ENCODE measurements at regions not wholly inside any gene's neighbourhood (a gene's known extent, or its start where the extent isn't known, plus 50 kb on each side); places are given as distances from the start of the nearest gene placed in this dataset.
"Not testable (repeated sequence)": the region's sequence is repeated elsewhere in the genome, so short reads cannot be mapped to it uniquely, and the experiment has no call there.

DNA sequence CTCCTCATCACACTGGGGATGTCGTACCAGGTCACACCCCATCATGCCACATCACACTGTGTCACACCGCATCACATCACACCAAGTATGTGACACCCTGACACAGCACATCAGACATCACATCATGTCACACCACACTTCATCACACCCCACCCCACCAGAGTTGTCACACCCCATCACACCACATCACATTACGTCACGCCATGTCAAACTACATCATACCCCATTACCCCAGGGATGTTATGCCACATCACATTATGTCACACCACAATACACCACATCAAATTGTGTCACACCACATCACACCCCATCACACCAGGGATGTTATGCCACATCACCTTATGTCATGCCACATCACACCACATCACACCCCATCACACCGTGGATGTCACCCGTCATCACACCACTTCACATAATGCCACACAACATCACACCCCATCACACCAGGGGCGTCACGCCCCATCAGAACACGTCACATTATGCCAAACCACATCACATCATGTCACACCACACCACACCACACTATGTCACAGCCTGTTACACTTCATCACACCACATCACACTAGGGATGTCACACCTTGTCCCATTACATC is 133.6 kb downstream of the TMEM121 start:
- DNase-seq (ENCODE audit: low spot score), result no peak

DNA sequence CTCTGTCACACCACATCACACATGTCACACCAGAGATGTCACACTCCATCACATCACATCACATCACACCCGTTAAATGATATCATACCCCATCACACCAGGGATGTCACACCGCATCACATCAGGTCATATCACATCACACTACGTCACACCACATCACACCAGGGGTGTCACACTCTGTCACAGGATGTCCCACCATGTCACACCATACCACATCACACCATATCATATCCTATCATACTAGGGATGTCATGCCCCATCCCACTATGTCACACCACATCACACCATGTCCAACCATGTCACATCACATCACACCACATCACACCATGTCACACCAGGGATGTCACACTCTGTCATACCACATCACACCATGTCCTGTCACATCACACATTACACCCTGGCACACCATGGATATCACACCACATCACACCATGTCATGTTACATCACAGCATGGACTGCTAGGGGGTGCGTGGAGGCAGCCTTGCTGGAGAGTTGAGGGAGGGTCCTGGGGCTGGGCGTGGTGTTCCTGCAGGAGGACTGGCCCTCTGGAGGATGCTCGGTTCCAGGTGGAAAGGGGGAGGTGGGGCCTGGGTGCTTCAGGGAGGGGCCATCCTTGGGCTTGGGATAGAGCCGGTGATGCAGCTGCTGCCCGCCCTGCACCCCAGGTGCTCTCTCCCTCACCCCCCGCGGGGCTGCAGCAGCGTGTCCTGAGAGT is 134.6 kb downstream of the TMEM121 start:
- no peak for DNase-seq (ENCODE audit: low spot score)

DNA sequence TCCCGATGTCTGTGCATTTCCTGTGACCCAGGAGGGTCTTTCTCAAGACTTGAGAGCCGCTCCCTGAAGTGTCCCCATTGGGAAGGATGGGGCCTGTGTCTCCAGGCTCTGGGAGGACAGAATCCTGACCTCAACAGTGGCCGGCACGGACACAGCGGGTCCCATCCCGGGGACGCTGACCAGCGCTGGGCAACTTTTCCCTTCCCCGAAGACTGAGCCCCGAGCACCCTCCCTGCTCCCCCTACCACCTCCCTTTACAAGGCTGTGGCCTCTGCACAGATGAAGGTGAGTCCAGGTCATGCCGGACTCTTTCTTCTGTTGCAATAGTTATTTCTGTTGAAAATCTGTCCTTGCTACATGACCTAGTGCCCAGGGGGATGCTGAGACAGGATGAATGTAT is 135.7 kb downstream of the TMEM121 start:
- DNase-seq (ENCODE audit: low spot score), result not testable (repeated sequence)

DNA sequence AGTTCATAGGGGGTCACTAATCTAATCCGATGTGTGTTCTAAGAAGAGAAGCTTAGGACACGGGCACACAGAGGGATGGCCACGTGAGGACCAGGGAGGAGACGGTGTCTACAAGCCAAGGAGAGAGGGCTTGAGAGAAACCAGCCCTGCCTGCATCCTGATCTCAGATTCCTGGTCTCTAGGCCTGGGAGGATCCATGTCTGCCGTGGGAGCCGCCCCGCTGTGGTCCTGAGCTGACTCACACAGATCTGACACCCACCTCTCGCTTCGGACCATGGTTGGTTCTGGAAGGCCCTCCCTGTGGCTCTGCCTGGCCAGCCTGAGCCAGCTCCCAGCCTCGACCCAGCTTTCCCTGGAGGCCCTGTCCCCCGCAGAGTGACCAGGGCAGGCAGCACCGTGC is 136.2 kb downstream of the TMEM121 start:
- not testable (repeated sequence) for DNase-seq (ENCODE audit: low spot score)

DNA sequence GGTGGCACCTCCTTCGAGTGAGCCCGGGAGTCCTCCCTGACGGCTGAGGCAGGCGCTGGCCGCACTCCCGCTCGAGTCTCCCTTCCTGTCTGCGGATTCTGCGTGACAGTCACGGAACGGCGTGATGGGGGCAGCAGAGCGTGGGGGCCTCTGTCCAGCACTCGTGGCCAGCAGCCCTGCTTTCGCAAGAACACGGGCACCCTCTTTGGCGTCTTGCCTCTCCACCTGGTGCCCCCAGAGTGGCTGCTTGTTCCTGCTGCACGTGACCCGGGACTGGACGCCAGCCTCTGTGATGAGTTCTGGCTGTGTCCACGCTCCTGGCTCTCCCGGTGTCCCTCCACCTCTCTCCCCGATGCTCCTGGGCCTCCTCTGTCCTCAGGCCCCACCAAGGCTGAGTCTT is 136.9 kb downstream of the TMEM121 start:
- not testable (repeated sequence) for DNase-seq (ENCODE audit: low spot score)

DNA sequence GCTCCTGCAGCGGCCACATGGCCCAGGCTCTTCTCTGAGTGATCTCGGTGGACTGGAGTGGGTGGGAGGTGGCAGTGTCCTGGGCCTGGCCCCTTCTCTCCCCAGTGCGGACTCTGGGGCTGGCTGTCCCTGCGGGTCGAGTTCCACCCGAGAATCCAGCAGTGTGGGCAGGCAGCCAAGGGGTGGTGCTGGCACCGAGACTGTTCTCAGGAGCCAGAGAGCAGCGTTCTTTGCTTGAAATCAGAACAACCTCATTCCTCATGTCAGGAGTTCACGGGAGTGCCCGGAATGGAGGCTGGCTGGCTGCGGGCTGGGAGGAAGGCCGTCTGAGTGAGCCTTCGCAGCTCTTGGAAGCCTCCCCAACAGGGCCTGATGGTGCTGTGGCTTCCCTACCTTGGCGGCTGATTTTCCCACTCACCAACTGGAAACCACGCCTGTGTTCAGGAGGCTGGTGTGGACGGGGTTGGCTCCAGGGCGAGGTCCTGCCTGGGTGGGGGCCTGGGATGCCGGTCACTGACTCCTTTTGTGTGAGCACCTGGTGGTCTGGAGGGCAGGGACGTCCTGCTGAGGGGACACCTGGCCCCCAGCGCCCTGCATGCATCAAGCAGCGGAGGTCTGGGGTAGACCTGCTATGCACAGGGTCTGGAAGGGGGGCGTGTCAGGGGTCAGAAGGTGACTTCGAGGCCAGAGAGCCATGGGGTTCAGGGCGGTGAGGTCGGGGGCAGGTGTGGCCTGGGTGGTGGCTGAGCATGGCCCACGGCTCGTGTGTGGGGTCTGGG is 137.6 kb downstream of the TMEM121 start:
- DNase-seq (ENCODE audit: low spot score), result not testable (repeated sequence)

DNA sequence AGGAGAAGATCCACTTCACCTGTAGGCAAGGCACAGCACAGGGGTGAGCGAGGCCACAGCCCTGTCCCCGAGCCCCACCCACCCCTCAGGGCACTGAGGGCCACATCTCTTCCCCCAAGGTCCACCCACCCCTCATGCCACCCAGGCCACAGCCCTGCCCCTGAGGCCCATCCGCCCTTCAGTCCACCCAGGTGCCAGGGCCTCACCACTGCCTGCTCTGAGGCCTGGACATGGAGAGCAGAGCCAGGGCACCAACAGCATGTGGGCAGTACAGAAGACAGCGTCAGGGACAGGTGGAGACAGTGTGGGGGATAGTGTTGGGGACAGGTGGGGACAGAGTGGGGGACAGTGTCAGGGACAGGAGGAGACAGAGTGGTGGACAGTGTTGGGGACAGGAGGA is 138.3 kb downstream of the TMEM121 start:
- DNase-seq (ENCODE audit: low spot score), result no peak

DNA sequence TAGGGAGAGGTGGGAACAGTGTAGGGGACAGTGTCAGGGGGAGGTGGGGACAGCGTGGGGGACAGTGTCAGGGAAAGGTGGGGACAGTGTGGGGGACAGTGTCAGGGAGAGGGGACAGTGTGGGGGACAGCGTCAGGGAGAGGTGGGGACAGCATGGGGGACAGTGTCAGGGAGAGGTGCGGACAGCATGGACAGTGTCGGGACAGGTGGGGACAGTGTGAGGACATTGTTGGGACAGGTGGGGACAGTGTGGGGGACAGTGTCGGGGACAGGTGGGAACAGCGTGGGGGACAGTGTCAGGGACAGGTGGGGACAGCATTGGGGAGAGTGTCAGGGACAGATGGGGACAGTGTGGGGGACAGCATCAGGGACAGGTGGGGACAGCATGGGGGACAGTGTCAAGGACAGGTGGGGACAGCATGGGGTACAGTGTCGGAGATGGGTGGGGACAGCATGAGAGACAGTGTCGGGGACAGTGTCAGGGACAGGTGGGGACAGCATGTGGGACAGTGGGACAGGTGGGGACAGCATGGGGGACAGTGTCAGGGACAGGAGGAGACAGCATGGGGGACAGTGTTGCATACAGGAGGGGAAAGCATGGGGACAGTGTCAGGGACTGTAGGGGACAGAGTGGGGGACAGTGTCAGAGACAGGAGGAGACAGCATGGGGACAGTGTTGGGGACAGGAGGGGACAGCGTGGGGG is 139.0 kb downstream of the TMEM121 start:
- DNase-seq (ENCODE audit: low spot score), result no peak

DNA sequence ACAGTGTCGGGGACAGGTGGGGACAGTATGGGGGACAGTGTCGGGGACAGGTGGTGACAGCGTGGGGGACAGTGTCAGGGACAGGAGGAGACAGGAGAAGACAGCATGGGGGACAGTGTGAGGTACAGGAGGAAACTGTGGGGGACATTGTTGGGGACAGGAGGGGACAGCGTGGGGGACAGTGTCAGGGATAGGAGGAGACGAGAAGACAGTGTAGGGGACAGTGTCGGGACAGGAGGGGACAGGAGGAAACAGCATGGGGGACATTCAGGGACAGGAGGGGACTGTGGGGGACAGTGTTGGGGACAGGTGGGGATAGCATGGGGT is 139.5 kb downstream of the TMEM121 start:
- DNase-seq (ENCODE audit: low spot score), result no peak

DNA sequence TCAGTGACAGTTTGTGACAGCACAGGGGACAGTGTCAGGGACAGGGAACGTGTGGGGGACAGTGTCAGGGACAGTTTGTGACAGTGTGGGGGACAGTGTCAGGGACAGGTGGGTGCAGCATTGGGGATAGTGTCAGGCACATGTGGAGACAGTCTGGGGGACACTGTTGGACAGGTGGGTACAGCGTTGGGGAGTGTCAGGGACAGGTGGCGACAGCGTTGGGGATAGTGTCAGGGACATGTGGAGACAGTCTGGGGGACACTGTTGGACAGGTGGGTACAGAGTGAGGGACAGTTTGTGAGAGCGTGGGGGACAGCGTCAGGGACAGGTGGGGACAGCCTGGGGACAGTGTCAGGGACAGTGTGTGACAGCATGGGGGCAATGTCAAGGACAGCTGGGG is 140.0 kb downstream of the TMEM121 start:
- no peak for DNase-seq (ENCODE audit: low spot score)

DNA sequence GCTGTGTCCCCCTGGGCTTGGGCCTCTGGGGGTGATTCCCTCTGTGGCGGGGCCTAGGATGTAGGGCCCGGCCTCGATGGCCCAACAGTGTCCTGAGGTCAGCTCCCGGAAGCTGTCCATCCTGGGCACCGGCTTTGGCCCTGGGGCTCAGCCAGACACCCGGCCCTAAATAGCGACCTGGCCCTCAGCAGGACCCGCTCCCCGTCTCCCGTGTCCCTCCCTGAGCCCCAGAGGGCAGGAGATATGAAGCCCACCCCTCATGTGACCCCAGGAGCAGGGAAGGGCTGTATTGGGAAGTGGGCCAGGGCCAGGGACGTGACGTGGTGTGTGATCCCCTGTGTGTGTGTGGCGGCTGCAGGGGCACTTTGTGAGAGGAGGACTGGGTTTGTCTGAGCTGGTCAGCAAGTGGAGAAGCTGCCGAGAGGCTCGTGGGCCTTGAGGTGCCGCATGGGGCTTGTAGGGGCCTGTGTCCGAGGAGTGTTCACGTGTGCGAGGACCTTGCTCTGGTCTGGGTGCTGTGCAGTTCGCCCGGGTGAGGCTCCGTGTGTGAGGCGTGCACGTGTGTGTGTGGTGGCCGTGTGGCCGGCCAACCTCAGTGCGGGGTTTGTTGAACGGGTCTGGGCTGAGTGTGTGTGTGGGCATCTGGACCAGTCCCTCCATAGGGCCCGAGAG is 140.7 kb downstream of the TMEM121 start:
- DNase-seq (ENCODE audit: low spot score), result not testable (repeated sequence)

DNA sequence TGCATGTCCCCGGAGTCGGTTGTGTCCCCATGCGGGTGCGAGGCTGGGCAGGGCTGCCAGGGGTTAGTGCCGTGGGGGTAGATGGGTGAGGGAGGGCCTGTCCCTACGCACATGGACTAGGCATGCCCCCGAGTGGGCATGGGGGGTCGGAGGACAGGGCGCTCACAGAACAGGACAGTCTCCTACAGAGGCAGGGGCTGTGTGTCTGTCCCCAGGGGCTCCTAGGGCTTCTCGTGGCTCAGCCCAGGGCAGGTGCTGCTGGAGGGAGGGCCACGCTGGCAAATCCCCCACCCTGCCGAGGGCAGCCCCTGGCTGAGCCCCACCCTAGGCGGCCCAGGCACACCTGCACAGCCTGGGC is 141.3 kb downstream of the TMEM121 start:
- DNase-seq (ENCODE audit: low spot score), result not testable (repeated sequence)

DNA sequence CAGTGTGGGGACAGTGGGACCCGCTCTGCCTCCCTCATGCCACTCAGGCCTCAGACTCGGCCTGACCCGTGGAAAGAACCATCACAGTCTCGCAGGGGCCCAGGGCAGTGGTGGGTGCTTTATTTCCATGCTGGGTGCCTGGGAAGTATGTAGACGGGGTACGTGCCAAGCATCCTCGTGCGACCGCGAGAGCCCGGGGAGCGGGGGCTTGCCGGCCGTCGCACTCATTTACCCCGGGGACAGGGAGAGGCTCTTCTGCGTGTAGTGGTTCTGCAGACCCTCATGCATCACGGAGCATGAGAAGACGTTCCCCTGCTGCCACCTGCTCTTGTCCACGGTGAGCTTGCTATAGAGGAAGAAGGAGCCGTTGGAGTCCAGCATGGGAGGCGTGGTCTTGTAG is 141.6 kb downstream of the TMEM121 start:
- DNase-seq (ENCODE audit: low spot score), result not testable (repeated sequence)

DNA sequence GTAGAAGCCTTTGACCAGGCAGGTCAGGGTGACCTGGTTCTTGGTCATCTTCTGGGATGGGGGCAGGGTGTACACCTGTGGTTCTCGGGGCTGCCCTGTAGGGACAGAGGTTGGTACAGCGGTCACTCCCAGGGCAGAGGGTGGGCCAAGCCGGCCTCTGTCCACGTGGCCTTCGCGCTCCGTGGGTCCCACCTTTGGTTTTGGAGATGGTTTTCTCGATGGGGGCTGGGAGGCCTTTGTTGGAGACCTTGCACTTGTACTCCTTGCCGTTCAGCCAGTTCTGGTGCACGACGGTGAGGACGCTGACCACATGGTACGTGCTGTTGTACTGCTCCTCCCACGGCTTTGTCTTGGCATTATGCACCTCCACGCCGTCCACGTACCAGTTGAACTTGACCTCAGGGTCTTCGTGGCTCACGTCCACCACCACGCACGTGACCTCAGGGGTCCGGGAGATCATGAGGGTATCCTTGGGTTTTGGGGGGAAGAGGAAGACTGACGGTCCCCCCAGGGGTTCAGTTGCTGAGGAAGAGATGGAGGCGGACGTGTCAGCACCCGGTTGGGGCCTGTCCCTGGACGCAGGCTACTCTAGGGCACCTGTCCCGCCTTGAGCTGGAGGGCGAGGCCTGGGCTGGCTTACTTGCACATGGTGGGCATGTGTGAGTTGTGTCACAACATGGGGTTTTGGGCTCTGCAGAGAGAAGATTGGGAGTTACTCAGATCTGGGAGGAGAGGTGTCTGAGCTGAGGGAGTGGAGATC is 142.3 kb downstream of the TMEM121 start:
- DNase-seq (ENCODE audit: low spot score), result not testable (repeated sequence)

DNA sequence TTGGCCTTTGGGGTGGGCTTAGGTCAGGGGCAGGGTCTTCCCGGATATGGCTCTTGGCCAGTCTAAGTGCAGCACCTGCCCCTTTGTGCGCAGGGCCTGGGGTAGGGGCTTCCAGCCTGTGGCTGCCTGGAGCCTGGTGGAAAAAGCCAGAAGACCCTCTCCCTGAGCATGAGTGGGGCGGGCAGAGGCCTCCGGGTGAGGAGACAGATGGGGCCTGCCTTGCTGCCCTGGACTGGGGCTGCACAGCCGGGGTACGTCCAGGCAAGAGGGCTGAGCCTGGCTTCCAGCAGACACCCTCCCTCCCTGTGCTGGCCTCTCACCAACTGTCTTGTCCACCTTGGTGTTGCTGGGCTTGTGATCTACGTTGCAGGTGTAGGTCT is 142.8 kb downstream of the TMEM121 start:
- not testable (repeated sequence) for DNase-seq (ENCODE audit: low spot score)

DNA sequence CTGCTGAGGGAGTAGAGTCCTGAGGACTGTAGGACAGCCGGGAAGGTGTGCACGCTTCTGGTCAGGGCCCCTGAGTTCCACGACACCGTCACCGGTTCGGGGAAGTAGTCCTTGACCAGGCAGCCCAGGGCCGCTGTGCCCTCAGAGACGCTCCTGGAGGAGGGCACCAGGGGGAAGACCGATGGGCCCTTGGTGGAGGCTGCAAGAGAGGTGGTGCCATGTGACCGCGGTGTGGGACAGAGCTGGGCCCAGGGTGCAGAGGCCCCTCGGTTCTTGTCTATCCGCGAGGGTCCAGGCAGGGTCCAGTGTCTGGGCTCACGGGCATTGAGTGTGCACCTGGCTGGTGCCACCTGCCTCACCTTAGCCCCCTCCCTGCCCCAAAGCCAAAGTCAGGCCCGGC is 143.3 kb downstream of the TMEM121 start:
- not testable (repeated sequence) for DNase-seq (ENCODE audit: low spot score)

DNA sequence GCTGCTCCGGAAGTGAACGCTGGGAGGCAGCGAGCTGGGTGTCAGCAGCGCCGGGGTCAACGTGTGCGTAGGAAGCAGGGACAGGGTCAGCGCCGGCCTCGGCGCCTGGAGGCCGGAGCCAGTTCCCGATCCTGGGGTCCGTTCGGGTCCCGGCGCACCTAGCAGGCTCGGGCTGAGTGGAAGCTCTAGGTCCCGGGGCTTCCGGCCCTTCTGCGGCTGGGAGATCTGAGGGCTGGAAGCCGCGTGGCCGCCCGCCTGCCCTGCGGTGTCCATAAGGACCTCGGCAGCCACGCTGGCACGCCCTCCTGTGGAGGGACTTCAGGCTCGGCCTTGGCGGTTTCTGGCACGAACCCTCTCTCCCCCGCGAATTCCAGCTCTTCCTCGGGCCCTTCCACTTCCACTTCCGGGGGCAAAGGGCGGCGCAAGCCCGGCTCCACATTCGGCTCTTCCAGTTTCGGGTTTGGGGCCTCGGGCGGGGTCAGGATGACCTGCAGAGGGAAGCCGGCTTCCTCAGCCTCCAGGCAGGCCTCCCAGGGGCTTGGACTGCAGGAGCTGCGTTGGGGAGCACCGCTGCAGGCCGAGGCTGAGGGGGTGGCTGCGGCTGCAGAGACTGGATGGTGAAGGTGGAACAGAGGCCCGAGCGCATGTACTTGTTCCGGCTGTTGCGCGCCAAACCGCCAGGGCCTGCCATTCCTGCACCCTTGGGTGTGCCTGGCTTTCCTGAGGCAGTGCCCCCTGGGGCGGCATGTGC is 146.2 kb downstream of the TMEM121 start:
- not testable (repeated sequence) for DNase-seq (ENCODE audit: low spot score)

DNA sequence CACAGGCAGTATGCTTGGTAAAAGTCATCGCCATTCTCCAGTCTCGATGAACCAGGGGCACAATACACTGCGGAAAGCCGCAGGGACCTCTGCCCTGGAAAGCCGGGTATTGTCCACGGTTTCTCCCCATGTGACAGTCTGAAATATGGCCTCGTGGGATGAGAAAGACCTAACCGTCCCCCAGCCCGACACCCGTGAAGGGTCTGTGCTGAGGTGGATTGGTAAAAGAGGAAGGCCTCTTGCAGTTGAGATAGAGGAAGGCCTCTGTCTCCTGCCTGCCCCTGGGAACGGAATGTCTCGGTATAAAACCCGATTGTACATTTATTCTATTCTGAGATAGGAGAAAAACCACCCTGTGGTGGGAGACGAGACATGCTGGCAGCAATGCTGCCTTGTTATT is 149.1 kb downstream of the TMEM121 start:
- DNase-seq (ENCODE audit: low spot score), result not testable (repeated sequence)

DNA sequence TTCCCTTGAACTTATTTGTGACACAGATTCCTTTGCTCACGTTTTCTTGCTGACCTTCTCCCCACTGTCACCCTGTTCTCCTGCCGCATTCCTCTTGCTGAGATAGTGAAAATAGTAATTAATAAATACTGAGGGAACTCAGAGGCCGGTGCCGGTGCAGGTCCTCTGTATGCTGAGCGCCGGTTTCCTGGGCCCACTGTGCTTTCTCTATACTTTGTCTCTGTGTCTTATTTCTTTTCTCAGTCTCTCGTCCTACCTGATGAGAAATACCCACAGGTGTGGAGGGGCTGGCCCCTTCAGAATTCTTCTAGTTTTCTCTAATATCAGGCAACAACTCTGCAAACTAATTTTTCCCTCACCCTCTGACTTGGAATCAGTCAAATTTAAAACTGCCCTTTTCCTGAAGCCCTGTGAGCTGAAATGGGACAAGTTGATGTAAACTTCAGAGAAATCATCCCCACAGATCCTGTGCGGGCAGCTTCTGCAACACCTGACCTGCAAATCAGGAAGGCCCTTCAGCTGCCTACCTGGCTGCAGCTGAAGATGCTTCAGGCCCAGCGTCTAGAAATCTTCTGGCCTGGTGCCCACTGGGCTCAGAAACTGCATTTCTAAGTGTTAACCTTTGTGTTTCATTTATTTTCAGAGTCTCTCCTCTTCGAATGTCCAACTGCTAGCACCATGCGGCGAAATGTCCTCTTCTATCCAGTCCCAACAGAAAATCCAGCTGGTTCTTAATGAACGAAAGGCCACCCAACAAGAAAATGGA is 149.7 kb downstream of the TMEM121 start:
- DNase-seq (ENCODE audit: low spot score), result not testable (repeated sequence)

DNA sequence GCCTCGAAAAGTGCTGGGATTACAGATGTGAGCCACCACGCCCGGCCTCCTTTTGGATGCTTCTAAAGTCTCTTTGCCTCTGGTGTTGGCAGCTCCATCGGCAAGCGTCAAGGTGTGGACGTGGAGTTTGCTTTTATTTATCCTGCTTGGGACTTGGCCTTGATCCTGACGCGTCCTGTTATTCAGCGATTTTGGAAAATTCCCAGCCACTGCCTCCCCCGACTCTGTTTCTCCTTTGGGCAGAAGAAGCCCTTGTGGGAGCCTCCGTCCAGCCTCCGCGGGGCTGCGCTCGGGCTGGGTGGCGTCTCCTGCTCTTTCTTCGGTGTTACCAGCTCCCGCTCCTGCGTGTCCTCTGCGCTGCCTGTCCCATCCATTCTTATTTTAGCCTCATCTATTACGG is 151.7 kb downstream of the TMEM121 start:
- not testable (repeated sequence) for DNase-seq (ENCODE audit: low spot score)
